ENCODE measurements at regions not wholly inside any gene's neighbourhood (a gene's known extent, or its start where the extent isn't known, plus 50 kb on each side); places are given as distances from the start of the nearest gene placed in this dataset.
"Not testable (repeated sequence)": the region's sequence is repeated elsewhere in the genome, so short reads cannot be mapped to it uniquely, and the experiment has no call there.

- TF ChIP-seq CTCF (conservative IDR thresholded peaks at IDR 0.05; ENCODE audit: low read length) (no peak), EZH2phosphoT487 (IDR thresholded peaks at IDR 0.05; ENCODE audit: borderline replicate concordance) (no peak)
- H3K27me3 ChIP-seq (ENCODE audit: insufficient read depth, low read length, poor library complexity, severe bottlenecking), result no peaks in the 10 kb centered on the region
- no peaks in the 10 kb centered on the region for H4K20me1 ChIP-seq (ENCODE audit: insufficient read depth, low read length, poor library complexity, severe bottlenecking)
- H3K9me2 ChIP-seq (replicated peaks; ENCODE audit: low read depth, low read length), result no peaks in the 10 kb centered on the region; the same call in 1 of the 2 replicates
- H3K9ac ChIP-seq (ENCODE audit: low read depth, low read length, poor library complexity, severe bottlenecking), result no peak overlapping the region
- no peak overlapping the region for H2AFZ ChIP-seq (ENCODE audit: low read length)
- H3F3A ChIP-seq (ENCODE audit: low read depth), result no peaks in the 10 kb centered on the region
- no peaks in the 10 kb centered on the region for H3K79me2 ChIP-seq (ENCODE audit: insufficient read depth, low read length)
- no peaks in the 10 kb centered on the region; the same call in 1 of the 2 replicates for H3K9me3 ChIP-seq (ENCODE audit: insufficient read depth, low read depth, low read length)
- no peak overlapping the region for H3K4me2 ChIP-seq (ENCODE audit: low read depth, low read length, poor library complexity, severe bottlenecking)
- H3K36me3 ChIP-seq (ENCODE audit: insufficient read depth, low read length), result no peaks in the 10 kb centered on the region
- no peak overlapping the region for H3K4me3 ChIP-seq (ENCODE audit: low read length, poor library complexity, severe bottlenecking)
- no peaks in the 10 kb centered on the region for H3K4me1 ChIP-seq (ENCODE audit: insufficient read depth, low read length, poor library complexity, severe bottlenecking)
Observed at GRCh38 chr13:52916486-52916990, 68.1 kb upstream of the PCDH8 start.

DNA sequence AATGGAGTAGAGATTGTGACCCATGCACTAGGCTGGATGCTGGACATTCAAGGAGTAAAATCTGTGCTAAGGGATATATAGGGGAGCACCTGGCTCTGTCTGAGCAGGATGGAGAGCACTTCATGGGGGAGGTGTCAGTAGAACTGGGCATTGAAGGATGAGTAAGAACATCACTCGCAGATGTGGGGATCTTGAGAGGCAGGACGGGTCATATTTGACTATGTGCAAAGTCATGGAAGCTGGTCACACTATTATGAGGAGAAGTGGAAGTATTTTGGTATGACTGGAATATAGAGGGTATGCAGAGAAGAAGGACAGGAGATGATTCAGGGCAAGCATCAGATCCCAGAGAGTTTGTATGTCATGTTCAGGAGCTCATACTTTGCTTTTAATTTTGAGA is 62.9 kb upstream of the PCDH8 start:
- Histone ChIP-seq H3K36me3 (ENCODE audit: insufficient read depth, low read length) (no peaks in the 10 kb centered on the region), H4K20me1 (ENCODE audit: insufficient read depth, low read length, poor library complexity, severe bottlenecking) (no peaks in the 10 kb centered on the region), H3K4me1 (ENCODE audit: insufficient read depth, low read length, poor library complexity, severe bottlenecking) (no peaks in the 10 kb centered on the region), H3K9me3 (ENCODE audit: insufficient read depth, low read depth, low read length) (no peaks in the 10 kb centered on the region; the same call in 1 of the 2 replicates), H3K27me3 (ENCODE audit: insufficient read depth, low read length, poor library complexity, severe bottlenecking) (no peaks in the 10 kb centered on the region), H2AFZ (ENCODE audit: low read length) (no peak overlapping the region), H3K9ac (ENCODE audit: low read depth, low read length, poor library complexity, severe bottlenecking) (no peak overlapping the region), H3K79me2 (ENCODE audit: insufficient read depth, low read length) (no peaks in the 10 kb centered on the region), H3K9me2 (replicated peaks; ENCODE audit: low read depth, low read length) (no peaks in the 10 kb centered on the region; the same call in 1 of the 2 replicates), H3K4me2 (ENCODE audit: low read depth, low read length, poor library complexity, severe bottlenecking) (no peak overlapping the region), H3K4me3 (ENCODE audit: low read length, poor library complexity, severe bottlenecking) (no peak overlapping the region), H3F3A (ENCODE audit: low read depth) (no peaks in the 10 kb centered on the region)
- TF ChIP-seq CTCF (conservative IDR thresholded peaks at IDR 0.05; ENCODE audit: low read length) (no peak), EZH2phosphoT487 (IDR thresholded peaks at IDR 0.05; ENCODE audit: borderline replicate concordance) (no peak)

GRCh38 chr13:52910318-52910717 is 61.9 kb upstream of the PCDH8 start:
- H3K4me2 ChIP-seq (ENCODE audit: low read depth, low read length, poor library complexity, severe bottlenecking); H3K4me3 ChIP-seq (ENCODE audit: low read length, poor library complexity, severe bottlenecking); H4K20me1 ChIP-seq (ENCODE audit: insufficient read depth, low read length, poor library complexity, severe bottlenecking); H3K9ac ChIP-seq (ENCODE audit: low read depth, low read length, poor library complexity, severe bottlenecking); H3K9me3 ChIP-seq (ENCODE audit: insufficient read depth, low read depth, low read length); H3K79me2 ChIP-seq (ENCODE audit: insufficient read depth, low read length); H3K9me2 ChIP-seq (replicated peaks; ENCODE audit: low read depth, low read length); H3F3A ChIP-seq (ENCODE audit: low read depth); H3K36me3 ChIP-seq (ENCODE audit: insufficient read depth, low read length); H3K27me3 ChIP-seq (ENCODE audit: insufficient read depth, low read length, poor library complexity, severe bottlenecking); H3K4me1 ChIP-seq (ENCODE audit: insufficient read depth, low read length, poor library complexity, severe bottlenecking); H2AFZ ChIP-seq (ENCODE audit: low read length): not testable (repeated sequence)

DNA sequence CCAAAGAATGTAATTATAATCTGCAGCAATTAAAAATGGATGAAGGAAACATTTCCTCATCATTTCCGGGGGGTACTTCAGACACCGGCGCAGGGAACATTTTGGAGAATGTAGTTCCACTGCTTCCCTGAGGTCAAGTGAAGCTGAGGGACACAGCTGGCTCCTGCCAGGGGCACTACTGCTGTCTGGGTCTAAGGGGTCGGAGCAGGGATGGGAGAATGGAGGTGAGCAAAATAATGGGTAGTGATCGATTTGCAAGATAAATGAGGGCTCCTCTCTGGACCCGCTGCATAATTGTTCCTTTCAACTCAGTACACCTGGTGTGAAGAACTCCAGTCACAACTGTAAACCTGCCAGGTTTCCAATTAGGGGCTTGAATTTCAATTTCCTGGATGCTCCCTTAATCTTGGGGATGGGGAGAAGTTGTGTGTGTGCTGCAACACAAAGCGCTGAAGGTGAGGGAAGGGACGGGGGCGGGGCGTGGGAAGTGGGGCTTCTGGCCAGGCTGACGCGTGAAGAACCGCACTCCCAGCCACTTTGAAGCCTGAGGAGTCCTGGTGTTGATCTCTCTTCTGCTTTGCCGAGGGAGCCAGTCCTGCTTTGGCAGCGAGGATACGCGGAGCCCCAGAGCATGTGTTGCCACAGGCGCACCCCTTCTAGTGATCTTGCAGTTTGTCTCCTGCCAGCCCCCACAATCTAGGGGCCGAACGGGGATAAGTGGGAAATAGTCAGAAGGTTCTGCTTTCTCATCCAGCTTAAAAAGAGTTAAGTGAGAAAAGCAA is 57.9 kb upstream of the PCDH8 start:
- Histone ChIP-seq H3K36me3 (ENCODE audit: insufficient read depth, low read length) (no peaks in the 10 kb centered on the region), H3K4me2 (ENCODE audit: low read depth, low read length, poor library complexity, severe bottlenecking) (no peak overlapping the region), H3K4me1 (ENCODE audit: insufficient read depth, low read length, poor library complexity, severe bottlenecking) (no peaks in the 10 kb centered on the region), H3K79me2 (ENCODE audit: insufficient read depth, low read length) (no peaks in the 10 kb centered on the region), H3K9ac (ENCODE audit: low read depth, low read length, poor library complexity, severe bottlenecking) (no peak overlapping the region), H3F3A (ENCODE audit: low read depth) (no peaks in the 10 kb centered on the region), H3K9me3 (ENCODE audit: insufficient read depth, low read depth, low read length) (no peaks in the 10 kb centered on the region), H3K9me2 (replicated peaks; ENCODE audit: low read depth, low read length) (no peaks in the 10 kb centered on the region), H3K27me3 (ENCODE audit: insufficient read depth, low read length, poor library complexity, severe bottlenecking) (no peaks in the 10 kb centered on the region), H2AFZ (ENCODE audit: low read length) (no peak overlapping the region), H3K4me3 (ENCODE audit: low read length, poor library complexity, severe bottlenecking) (no peak overlapping the region), H4K20me1 (ENCODE audit: insufficient read depth, low read length, poor library complexity, severe bottlenecking) (no peaks in the 10 kb centered on the region)
- TF ChIP-seq CTCF (conservative IDR thresholded peaks at IDR 0.05; ENCODE audit: low read length), result no peak
- no peak for TF ChIP-seq EZH2phosphoT487 (IDR thresholded peaks at IDR 0.05; ENCODE audit: borderline replicate concordance)

All from Loucy (cell line).